ENCODE measurements at regions not wholly inside any gene's neighbourhood (a gene's known extent, or its start where the extent isn't known, plus 50 kb on each side); places are given as distances from the start of the nearest gene placed in this dataset.

- TF ChIP-seq CTCF (conservative IDR thresholded peaks at IDR 0.05 in 1 of 2, IDR thresholded peaks at IDR 0.05 in 1 of 2; ENCODE audit: extremely low read depth in 1 of 2, insufficient read depth in 1 of 2, low read depth in 1 of 2, low read length in 2 of 2) (no peak), EZH2 (IDR thresholded peaks at IDR 0.05; ENCODE audit: borderline replicate concordance, low read length) (no peak)
Observed at GRCh38 chr12:98358144-98358543, 157.2 kb upstream of the TMPO start.
